ENCODE measurements at regions not wholly inside any gene's neighbourhood (a gene's known extent, or its start where the extent isn't known, plus 50 kb on each side); places are given as distances from the start of the nearest gene placed in this dataset.

DNA sequence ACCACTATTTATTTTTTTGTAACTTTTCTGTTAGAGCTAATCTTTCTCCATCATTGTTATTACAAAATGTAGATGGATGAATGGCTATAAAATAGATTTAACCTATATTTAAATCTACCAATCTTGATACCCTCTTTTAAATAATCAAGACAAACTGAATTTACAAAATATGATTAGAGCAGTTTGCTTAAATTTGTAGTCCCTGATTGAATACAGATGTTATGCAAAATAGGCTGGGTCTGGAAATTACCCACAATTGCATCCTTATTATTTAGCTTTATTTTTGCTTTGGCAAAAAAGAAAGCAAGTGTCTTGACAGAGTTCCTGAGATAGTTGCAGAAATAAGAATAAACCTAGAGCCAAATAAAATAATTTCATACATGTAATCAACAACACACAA is 352.8 kb downstream of the KLF12 start:
- no peaks in the 10 kb centered on the region for H3K36me3 ChIP-seq
- intact Hi-C loops (cut with DNase I): no loop called here
- H3K9me3 ChIP-seq: no peaks in the 10 kb centered on the region
- ATAC-seq (no peak), DNase-seq (no peak)
- H3K4me3 ChIP-seq: no peak overlapping the region
- no peak overlapping the region for H3K27ac ChIP-seq
- no peaks in the 10 kb centered on the region for H3K27me3 ChIP-seq
- no peaks in the 10 kb centered on the region for H3K4me1 ChIP-seq
- no peak for TF ChIP-seq CTCF (IDR thresholded peaks at IDR 0.05)

DNA sequence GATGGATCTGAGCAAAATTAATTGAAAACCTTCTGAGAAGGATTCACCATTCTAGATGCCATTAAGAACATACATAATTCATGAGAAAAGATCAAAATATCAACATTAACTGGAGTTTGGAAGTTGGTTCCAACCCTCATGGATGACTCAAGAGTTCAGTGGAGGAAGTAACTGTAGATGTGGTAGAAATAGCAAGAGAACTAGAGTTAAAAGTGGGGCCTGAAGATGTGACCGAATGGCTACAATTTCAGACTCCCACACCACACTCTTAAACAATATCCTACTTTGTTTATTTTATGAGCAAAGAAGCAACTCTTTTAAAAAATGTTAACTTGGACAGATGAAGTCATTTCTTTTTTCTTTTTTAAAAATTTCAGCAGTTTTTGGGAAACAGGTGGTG is 354.3 kb downstream of the KLF12 start:
- Histone ChIP-seq H3K4me1 (no peaks in the 10 kb centered on the region), H3K27me3 (no peaks in the 10 kb centered on the region), H3K9me3 (no peaks in the 10 kb centered on the region), H3K27ac (no peak overlapping the region), H3K36me3 (no peaks in the 10 kb centered on the region), H3K4me3 (no peak overlapping the region)
- DNase-seq (no peak), ATAC-seq (no peak)
- intact Hi-C loops (cut with DNase I): no loop called here
- no peak for TF ChIP-seq CTCF (IDR thresholded peaks at IDR 0.05)

- Histone ChIP-seq H3K27me3 (no peaks in the 10 kb centered on the region), H3K36me3 (no peaks in the 10 kb centered on the region), H3K4me1 (no peaks in the 10 kb centered on the region), H3K27ac (no peak overlapping the region), H3K4me3 (no peak overlapping the region), H3K9me3 (no peaks in the 10 kb centered on the region)
- DNase-seq: no peak
- no peak for TF ChIP-seq CTCF (IDR thresholded peaks at IDR 0.05)
- ATAC-seq: peak; percentile 34
- intact Hi-C loops (cut with DNase I): no loop called here
These were observed 355.9 kb downstream of the KLF12 start for GRCh38 chr13:73778242-73778864.

GRCh38 chr13:73777134-73777533 is 357.1 kb downstream of the KLF12 start:
- no peak for TF ChIP-seq CTCF (IDR thresholded peaks at IDR 0.05)

GRCh38 chr13:73776151-73776785 is 357.9 kb downstream of the KLF12 start:
- DNase-seq: no peak
- H3K9me3 ChIP-seq: no peaks in the 10 kb centered on the region
- intact Hi-C loops (cut with DNase I): no loop called here
- ATAC-seq: no peak
- no peaks in the 10 kb centered on the region for H3K36me3 ChIP-seq
- H3K27me3 ChIP-seq: no peaks in the 10 kb centered on the region
- no peak overlapping the region for H3K27ac ChIP-seq
- no peak for TF ChIP-seq CTCF (IDR thresholded peaks at IDR 0.05)
- no peak overlapping the region for H3K4me3 ChIP-seq
- no peaks in the 10 kb centered on the region for H3K4me1 ChIP-seq

More at GRCh38 chr13:73777134-73777533, 357.1 kb downstream of the KLF12 start:
- intact Hi-C loops (cut with DNase I): no loop called here
- ATAC-seq: no peak
- H3K4me3 ChIP-seq: no peak overlapping the region
- no peaks in the 10 kb centered on the region for H3K36me3 ChIP-seq
- no peaks in the 10 kb centered on the region for H3K9me3 ChIP-seq
- H3K27ac ChIP-seq: no peak overlapping the region
- no peak for DNase-seq
- H3K4me1 ChIP-seq: no peaks in the 10 kb centered on the region
- no peaks in the 10 kb centered on the region for H3K27me3 ChIP-seq

Data from upper lobe of right lung (tissue), 1 donor.